ENCODE measurements at regions not wholly inside any gene's neighbourhood (a gene's known extent, or its start where the extent isn't known, plus 50 kb on each side); places are given as distances from the start of the nearest gene placed in this dataset.

GRCh38 chr4:45985038-45985437 lies 138.8 kb downstream of the GABRG1 start:
- DNase-seq = no peak

DNA sequence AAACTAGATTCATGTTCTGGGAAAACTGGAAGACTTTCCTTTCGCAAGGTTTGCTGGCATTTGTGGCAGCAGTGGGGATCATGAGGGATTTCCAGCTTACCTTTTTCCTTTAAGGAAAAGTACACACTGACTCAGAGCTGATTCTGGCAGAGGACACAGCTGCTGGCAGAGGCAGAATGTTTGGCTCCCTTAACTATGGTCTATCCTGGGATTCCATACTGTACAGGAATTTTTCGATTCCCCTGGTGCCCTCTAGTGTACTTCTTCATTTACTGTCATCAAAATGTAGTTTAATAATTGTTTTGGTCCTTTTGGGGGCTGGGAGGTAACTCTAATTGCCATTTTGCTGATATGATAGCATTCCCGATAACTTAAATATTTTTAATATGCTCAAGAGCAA lies 152.7 kb downstream of the GABRG1 start:
- DNase-seq = no peak

- DNase-seq = no peak
Observed at GRCh38 chr4:45957353-45957752, 166.5 kb downstream of the GABRG1 start.

- no peak for DNase-seq
Observed at GRCh38 chr4:45954276-45954675, 169.6 kb downstream of the GABRG1 start.

- DNase-seq = no peak
Observed at GRCh38 chr4:45951153-45951552, 172.7 kb downstream of the GABRG1 start.

GRCh38 chr4:45946699-45947098 lies 177.2 kb downstream of the GABRG1 start:
- no peak for DNase-seq

- no peak for DNase-seq
Observed at GRCh38 chr4:45944000-45944399, 179.9 kb downstream of the GABRG1 start.

- DNase-seq = no peak
Observed at GRCh38 chr4:45939056-45939455, 184.8 kb downstream of the GABRG1 start.

DNA sequence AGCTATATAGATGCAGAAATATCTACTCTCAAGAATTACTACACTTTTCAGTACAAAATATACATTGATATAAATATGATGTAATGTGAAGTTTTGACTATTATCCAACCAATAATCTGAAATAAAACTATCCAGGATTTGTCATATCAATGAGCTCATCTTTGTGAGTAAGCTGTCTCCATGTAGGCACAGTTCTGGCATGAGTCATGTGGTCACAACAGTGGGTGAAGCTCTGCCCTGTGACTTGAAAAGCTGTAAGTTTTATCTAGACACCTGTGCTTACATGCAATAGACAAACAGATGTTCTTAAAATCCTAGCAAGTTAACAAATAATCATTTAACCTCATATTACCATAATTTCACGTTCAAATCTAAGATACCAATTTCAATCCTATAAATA lies 192.7 kb downstream of the GABRG1 start:
- no peak for DNase-seq

DNA sequence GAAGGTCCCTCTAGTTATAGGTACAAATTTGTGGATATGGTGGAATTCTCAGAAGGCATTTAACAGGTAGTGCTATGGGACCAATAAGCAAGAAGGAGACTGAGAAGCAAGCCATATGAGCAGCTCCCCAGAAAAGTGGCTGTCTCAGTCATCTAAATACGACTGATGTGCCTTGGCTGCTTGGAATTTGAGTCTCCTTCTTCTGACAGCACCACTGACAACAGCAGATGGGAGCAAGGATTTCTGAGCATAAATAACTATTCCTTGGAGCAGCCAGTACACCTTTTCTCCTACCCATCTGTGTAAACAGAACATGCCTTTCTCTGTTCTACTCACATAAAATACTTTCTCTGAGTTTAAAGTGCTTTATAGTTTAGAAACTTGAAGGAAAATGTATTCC lies 196.2 kb downstream of the GABRG1 start:
- no peak for DNase-seq

DNA sequence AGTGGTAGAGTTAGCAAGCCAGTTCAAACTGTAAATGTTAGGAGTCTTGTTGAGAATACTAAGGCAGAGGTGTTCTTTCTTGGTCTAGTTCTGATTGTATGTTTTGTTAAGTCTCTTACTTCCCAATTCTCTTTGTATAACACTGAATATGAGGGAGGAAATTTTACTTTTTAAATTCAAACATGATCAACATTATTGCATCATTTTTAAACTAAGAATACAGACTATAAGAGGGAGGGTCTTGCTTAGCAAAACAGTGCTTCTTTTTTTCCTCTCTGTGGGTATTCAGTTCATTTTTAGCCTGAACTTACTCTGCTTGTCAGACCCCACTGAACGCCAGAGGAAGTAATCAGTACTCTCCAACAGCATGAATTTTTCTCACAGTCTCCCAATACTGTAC lies 198.0 kb downstream of the GABRG1 start:
- no peak for DNase-seq

- no peak for DNase-seq
Observed at GRCh38 chr4:45920861-45921260, 203.0 kb downstream of the GABRG1 start.

- no peak for DNase-seq
Observed at GRCh38 chr4:45910511-45910910, 213.3 kb downstream of the GABRG1 start.

- no peak for DNase-seq
Observed at GRCh38 chr4:45897946-45898585, 225.8 kb downstream of the GABRG1 start.

DNA sequence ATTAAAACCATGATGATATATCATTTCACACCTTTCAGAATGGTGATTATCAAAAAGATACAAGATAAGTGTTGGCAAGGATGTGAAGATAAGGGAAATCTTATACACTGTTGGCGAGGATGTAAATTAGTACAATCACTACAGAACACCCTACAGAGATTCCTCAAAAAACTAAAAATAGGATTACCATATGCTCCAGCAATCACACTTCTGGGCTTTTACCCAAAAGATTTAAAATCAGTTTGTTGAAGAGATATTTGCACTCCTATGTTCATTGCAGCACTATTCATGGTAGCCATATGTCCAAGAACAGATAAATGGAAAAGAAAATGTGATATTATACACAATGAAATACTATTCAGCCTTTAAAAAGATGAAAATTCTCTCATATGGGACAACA lies 240.4 kb downstream of the GABRG1 start:
- DNase-seq = no peak

DNA sequence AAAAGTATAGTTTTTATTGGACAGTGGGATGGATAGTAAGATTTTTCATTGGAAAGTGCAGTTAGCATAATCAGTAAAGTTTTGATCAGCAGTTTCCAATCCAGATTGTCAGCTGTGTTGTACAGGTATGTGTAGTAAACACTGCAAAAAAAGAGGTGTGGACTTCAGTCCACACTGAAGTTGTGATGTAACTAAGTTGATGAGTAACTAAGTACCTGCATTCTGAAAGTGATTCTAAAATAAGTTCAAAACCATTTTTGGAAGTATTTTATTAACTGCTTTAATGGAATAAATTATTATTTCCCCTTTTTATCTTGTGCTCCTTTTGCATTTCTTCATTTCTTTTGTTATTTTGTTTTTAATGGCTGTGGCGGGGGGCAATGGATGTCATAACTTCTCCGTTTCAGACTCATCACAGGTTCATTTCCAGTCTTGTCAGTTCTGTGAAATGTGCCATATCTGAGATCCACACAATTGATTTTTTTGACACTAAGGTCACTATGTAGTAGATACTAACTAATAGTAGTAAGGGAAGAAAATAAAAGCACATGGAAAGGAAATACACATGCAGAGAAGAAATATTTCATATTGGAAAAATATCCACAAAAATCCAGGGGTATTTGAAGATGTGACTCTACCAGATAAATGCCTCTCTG lies 247.5 kb downstream of the GABRG1 start:
- no peak for DNase-seq

- no peak for DNase-seq
Observed at GRCh38 chr4:45869184-45869583, 254.7 kb downstream of the GABRG1 start.

DNA sequence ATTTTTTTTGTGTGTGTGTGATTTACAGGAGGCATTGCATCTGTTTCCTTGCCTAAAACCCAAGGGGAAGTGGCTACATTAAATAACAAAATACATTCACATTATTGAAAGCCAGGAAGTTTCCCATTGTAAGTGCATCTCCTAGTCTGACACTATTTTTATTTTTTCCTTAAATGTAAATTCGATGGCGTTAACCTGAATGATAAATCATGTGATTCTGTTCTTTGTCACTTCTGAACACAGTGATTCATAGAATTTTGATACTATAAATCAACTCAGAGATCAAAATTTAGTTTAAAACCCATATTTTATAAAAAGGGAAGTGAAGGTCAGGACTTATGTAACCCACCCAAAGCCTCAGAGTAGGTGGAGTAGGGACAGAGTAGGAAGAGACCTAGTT lies 258.1 kb downstream of the GABRG1 start:
- peak; percentile 2 to 12 for DNase-seq

DNA sequence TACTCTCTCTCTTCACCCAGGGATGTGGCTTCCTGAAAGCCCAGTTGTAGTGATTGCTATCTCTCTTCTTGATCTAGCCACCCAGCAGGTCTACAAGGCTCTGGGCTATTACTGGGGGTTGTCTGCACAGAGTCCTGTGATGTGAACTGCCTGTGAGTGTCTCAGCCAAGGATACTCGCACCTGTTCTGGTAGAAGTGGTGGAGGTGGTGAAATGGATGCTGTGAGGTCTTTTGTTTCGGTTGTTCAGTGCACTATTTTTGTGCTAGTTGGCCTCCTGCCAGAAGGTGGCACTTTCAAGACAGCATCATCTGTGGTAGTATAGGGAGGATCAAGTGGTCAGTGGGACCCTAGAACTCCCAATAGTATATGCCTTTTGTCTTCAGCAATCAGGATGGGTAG lies 268.0 kb downstream of the GABRG1 start:
- no peak for DNase-seq

DNA sequence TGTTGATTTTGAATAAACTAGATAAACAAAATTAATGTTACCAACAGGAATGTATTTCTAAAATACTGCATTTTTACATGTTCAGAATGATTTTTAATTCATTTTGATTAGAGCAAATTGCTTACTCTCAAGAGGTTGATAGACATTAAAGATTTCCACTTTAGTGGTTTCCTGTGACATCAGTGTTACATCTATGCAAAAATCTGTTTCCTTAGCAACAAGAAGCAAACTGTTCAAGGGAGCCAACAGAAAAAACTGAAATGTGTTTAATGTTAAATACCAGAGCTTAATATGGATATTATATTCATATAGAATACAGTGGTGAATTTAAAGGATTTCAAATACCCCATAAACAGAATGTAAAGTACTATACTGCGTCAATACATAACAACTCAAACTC lies 277.8 kb downstream of the GABRG1 start:
- DNase-seq = no peak

DNA sequence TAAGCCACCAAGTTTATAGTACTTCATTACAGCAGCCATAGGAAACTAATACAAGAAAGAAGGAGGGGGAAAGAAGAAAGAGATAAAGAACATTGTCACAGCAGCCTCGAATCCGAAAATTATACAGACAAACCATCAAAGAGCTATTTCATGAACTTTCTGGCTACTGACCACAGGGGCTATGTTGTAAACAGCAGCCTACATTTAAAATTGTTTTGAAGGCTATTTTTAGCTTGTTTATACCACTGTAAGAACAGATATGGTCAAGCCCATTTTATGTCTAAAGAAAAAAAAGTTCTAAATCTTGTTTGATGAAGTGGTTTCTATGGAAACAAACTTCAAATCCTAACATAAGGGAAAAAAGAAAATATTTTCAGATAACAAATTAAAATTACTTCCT lies 282.1 kb downstream of the GABRG1 start:
- no peak for DNase-seq

GRCh38 chr4:45831692-45832091 lies 292.2 kb downstream of the GABRG1 start:
- no peak for DNase-seq

DNA sequence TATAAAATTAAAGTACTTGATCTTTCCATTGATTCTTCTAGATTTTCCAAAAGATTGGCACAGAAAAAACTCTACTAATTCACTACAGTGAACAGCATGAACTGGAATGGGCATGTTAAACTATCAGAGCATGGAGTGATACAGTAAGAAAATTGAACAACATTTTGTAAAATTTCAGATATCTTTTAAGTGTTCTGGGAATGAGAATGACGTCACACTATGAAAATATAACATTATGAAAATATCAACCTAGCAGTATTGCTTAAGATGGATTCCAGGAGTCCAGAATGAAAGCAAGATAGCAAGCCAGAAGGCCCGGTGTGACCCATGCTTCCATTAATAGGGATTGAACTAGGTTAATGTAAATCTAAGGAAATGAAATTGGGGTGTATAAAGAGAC lies 319.9 kb downstream of the GABRG1 start:
- DNase-seq = no peak

- no peak for DNase-seq
Observed at GRCh38 chr4:45795135-45795534, 328.7 kb downstream of the GABRG1 start.

DNA sequence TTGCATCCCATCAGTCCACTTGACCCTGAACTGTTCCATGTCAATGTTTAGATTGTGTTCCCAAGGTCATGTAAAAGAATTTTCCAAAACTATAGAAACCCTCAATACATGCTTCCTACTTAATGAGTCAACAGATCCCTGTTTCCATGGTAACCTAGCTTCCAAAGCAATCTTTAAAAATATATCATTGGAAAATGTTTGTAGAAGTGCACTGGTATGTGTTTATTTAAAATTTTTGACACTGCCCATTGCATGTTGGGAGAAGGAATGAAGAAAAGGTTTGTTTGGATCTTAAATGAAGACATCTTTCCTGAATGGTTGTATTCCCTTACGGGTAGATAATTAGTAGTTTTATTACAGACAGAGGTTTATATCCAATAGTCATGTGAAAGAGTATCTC lies 345.3 kb downstream of the GABRG1 start:
- no peak for DNase-seq
